ENCODE measurements at regions not wholly inside any gene's neighbourhood (a gene's known extent, or its start where the extent isn't known, plus 50 kb on each side); places are given as distances from the start of the nearest gene placed in this dataset.
"Not testable (repeated sequence)": the region's sequence is repeated elsewhere in the genome, so short reads cannot be mapped to it uniquely, and the experiment has no call there.

GRCh38 chr15:49721621-49722020 is 100.8 kb downstream of the DTWD1 start:
- peaks cover 4% of the 10 kb centered on the region for H3K9me3 Mint-ChIP-seq
- TF ChIP-seq CTCF (conservative IDR thresholded peaks at IDR 0.05), result no peak
- H3K36me3 Mint-ChIP-seq, result no peaks in the 10 kb centered on the region
- H3K27me3 Mint-ChIP-seq, result no peaks in the 10 kb centered on the region
- no peak for DNase-seq (ENCODE audit: extremely low spot score, unreplicated experiment)
- H3K4me1 Mint-ChIP-seq (ENCODE audit: unreplicated experiment), result no peaks in the 10 kb centered on the region
- no peak overlapping the region for H3K4me3 Mint-ChIP-seq
- H3K27ac Mint-ChIP-seq, result no peak overlapping the region

GRCh38 chr15:49723981-49724380 is 103.1 kb downstream of the DTWD1 start:
- Mint-ChIP-seq H3K36me3 (no peaks in the 10 kb centered on the region), H3K27ac (no peak overlapping the region), H3K27me3 (no peaks in the 10 kb centered on the region), H3K4me3 (no peak overlapping the region), H3K9me3 (peaks cover 4% of the 10 kb centered on the region), H3K4me1 (ENCODE audit: unreplicated experiment) (no peaks in the 10 kb centered on the region)
- DNase-seq (ENCODE audit: extremely low spot score, unreplicated experiment), result no peak
- no peak for TF ChIP-seq CTCF (conservative IDR thresholded peaks at IDR 0.05)

- Mint-ChIP-seq H3K27me3 (no peaks in the 10 kb centered on the region), H3K36me3 (no peaks in the 10 kb centered on the region), H3K4me3 (no peak overlapping the region), H3K27ac (no peak overlapping the region), H3K9me3 (no peaks in the 10 kb centered on the region), H3K4me1 (ENCODE audit: unreplicated experiment) (peaks cover 21% of the 10 kb centered on the region)
- DNase-seq (ENCODE audit: extremely low spot score, unreplicated experiment), result no peak
- no peak for TF ChIP-seq CTCF (conservative IDR thresholded peaks at IDR 0.05)
These were observed 110.6 kb downstream of the DTWD1 start for GRCh38 chr15:49731187-49732099.

GRCh38 chr15:49732109-49732508 is 111.3 kb downstream of the DTWD1 start:
- H3K4me3 Mint-ChIP-seq; H3K36me3 Mint-ChIP-seq; H3K27ac Mint-ChIP-seq; H3K9me3 Mint-ChIP-seq; DNase-seq (ENCODE audit: extremely low spot score, unreplicated experiment); H3K27me3 Mint-ChIP-seq: not testable (repeated sequence)
- peaks cover 21% of the 10 kb centered on the region for H3K4me1 Mint-ChIP-seq (ENCODE audit: unreplicated experiment)

GRCh38 chr15:49734089-49734488 is 113.2 kb downstream of the DTWD1 start:
- DNase-seq (ENCODE audit: extremely low spot score, unreplicated experiment), result not testable (repeated sequence)

GRCh38 chr15:49734831-49735508 is 114.1 kb downstream of the DTWD1 start:
- Mint-ChIP-seq H3K4me1 (ENCODE audit: unreplicated experiment) (peaks cover 21% of the 10 kb centered on the region), H3K27ac (no peak overlapping the region), H3K36me3 (no peaks in the 10 kb centered on the region), H3K4me3 (no peak overlapping the region), H3K9me3 (no peaks in the 10 kb centered on the region), H3K27me3 (no peaks in the 10 kb centered on the region)
- no peak for DNase-seq (ENCODE audit: extremely low spot score, unreplicated experiment)
- TF ChIP-seq CTCF (conservative IDR thresholded peaks at IDR 0.05), result no peak

More at GRCh38 chr15:49734089-49734488, 113.2 kb downstream of the DTWD1 start:
- H3K4me1 Mint-ChIP-seq (ENCODE audit: unreplicated experiment), result peaks cover 21% of the 10 kb centered on the region
- not testable (repeated sequence) for H3K36me3 Mint-ChIP-seq, H3K9me3 Mint-ChIP-seq, H3K4me3 Mint-ChIP-seq, H3K27me3 Mint-ChIP-seq
- peak overlapping the region; percentile 74 for H3K27ac Mint-ChIP-seq

Data from type B pancreatic cell (in vitro differentiated cells).